K562 (cell line): ENCODE measurements at regions not wholly inside any gene's neighbourhood (a gene's known extent, or its start where the extent isn't known, plus 50 kb on each side); places are given as distances from the start of the nearest gene placed in this dataset.

Experiments used
- BMI1 ChIP-seq: fragments of 150-350 bp; IDR thresholded peaks from 2 replicates; pipeline ENCODE4 v1.6.1; 2014; ENCODE audit warnings: low read length
- CTBP1 ChIP-seq: fragments of 450-650 bp; IDR thresholded peaks from 2 replicates; pipeline ENCODE4 v1.6.1; 2016; ENCODE audit warnings: borderline replicate concordance
- CTCF ChIP-seq, 3 experiments: IDR thresholded peaks in 2 of 3; conservative IDR thresholded peaks in 1 of 3; 2 replicates each; pipeline ENCODE4 v1.5.1; 2011 to 2012; ENCODE audit warnings: low read length in 3 of 3, mild to moderate bottlenecking in 3 of 3, control low read depth in 2 of 3, improper control_type of control experiment in 1 of 3, inconsistent platforms in 1 of 3, low read depth in 1 of 3, mixed read lengths in 1 of 3, moderate library complexity in 1 of 3; ENCODE audit not compliant: insufficient read depth in 2 of 3
- FOS ChIP-seq: IDR thresholded peaks from 3 replicates; pipeline ENCODE4 v1.6.1; 2011; ENCODE audit not compliant: insufficient read length; ENCODE audit errors: extremely low read depth
- NFRKB ChIP-seq: fragments of 450-650 bp; IDR thresholded peaks from 2 replicates; pipeline ENCODE4 v1.6.1; 2016; ENCODE audit warnings: low read depth
- ZBTB1 ChIP-seq: sonication (generic); formaldehyde crosslinking; IDR thresholded peaks from 2 replicates; pipeline ENCODE4 v1.8.1; 2023; ENCODE audit warnings: missing genetic modification reagents, low read depth, mild to moderate bottlenecking, borderline replicate concordance
- ZNF184 ChIP-seq: sonication (generic); formaldehyde crosslinking; IDR thresholded peaks from 2 replicates; pipeline ENCODE4 v1.5.0; 2020; ENCODE audit warnings: missing genetic modification reagents
- TF ChIP-seq, protein P1 (sequence below): fragments of 250-450 bp; sonication (Bioruptor Pico); IDR thresholded peaks from 2 replicates; pipeline ENCODE4 v1.8.0; 2021; ENCODE audit warnings: moderate library complexity, mild to moderate bottlenecking, inconsistent platforms

DNA sequence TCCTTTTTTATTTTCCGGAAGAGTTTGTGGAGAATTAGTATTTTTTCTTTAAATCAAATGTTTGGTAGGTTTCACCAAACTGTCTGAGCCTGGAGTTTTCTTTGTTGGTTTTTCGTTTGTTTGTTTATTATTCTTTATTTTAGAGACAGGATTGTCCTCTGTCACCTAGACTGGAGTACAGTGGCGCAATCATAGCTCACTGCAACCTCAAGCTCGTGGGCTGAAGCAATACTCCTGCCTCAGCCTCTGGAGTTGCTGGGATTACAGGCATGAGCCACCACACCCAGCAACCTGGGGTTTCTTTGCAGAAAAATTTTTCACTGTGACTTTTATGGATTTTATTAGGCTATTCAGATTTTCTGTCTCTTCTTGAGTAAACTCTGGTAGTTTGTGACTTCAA, 120.2 kb upstream of the LOC128125822 start:
- no peak for TF ChIP-seq FOS
- TF ChIP-seq, protein P1, sequence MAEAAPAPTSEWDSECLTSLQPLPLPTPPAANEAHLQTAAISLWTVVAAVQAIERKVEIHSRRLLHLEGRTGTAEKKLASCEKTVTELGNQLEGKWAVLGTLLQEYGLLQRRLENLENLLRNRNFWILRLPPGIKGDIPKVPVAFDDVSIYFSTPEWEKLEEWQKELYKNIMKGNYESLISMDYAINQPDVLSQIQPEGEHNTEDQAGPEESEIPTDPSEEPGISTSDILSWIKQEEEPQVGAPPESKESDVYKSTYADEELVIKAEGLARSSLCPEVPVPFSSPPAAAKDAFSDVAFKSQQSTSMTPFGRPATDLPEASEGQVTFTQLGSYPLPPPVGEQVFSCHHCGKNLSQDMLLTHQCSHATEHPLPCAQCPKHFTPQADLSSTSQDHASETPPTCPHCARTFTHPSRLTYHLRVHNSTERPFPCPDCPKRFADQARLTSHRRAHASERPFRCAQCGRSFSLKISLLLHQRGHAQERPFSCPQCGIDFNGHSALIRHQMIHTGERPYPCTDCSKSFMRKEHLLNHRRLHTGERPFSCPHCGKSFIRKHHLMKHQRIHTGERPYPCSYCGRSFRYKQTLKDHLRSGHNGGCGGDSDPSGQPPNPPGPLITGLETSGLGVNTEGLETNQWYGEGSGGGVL, result no peak
- TF ChIP-seq CTCF (IDR thresholded peaks at IDR 0.05 in 2 of 3, conservative IDR thresholded peaks at IDR 0.05 in 1 of 3; ENCODE audit: insufficient read depth in 2 of 3, low read depth in 1 of 3, low read length in 3 of 3), result no peak
- TF ChIP-seq ZNF184, result no peak
- no peak for TF ChIP-seq CTBP1
- TF ChIP-seq NFRKB, result no peak
- TF ChIP-seq BMI1, result no peak
- TF ChIP-seq ZBTB1, result no peak
